Stimulated activated naive CD8-positive, alpha-beta T cell treated with anti-CD3 and anti-CD28 coated beads, Interleukin-15, Interleukin-2, amounts not matched to agents 100 ng/mL and 50 ng/mL, for 24 hours (primary cell): ENCODE measurements at regions not wholly inside any gene's neighbourhood (a gene's known extent, or its start where the extent isn't known, plus 50 kb on each side); places are given as distances from the start of the nearest gene placed in this dataset.
A peak's percentile ranks its signal among the peaks of the same experiment; 100 is the strongest.
"Not testable (repeated sequence)": the region's sequence is repeated elsewhere in the genome, so short reads cannot be mapped to it uniquely, and the experiment has no call there.

Experiments
- H3K27ac Mint-ChIP-seq: one replicate; pipeline ENCODE4 v1.8.0; 2021; ENCODE audit warnings: mild to moderate bottlenecking, mixed read lengths
- H3K27me3 Mint-ChIP-seq: one replicate; pipeline ENCODE4 v1.8.0; 2021; ENCODE audit warnings: mixed read lengths
- H3K36me3 Mint-ChIP-seq: one replicate; pipeline ENCODE4 v1.8.0; 2021; ENCODE audit warnings: low read depth, mixed read lengths
- H3K4me1 Mint-ChIP-seq: one replicate; pipeline ENCODE4 v1.8.0; 2021; ENCODE audit warnings: low read depth, mixed read lengths
- H3K4me3 Mint-ChIP-seq: one replicate; pipeline ENCODE4 v1.8.0; 2021; ENCODE audit warnings: mild to moderate bottlenecking, mixed read lengths
- H3K9me3 Mint-ChIP-seq: one replicate; pipeline ENCODE4 v1.8.0; 2021; ENCODE audit warnings: mixed read lengths

DNA sequence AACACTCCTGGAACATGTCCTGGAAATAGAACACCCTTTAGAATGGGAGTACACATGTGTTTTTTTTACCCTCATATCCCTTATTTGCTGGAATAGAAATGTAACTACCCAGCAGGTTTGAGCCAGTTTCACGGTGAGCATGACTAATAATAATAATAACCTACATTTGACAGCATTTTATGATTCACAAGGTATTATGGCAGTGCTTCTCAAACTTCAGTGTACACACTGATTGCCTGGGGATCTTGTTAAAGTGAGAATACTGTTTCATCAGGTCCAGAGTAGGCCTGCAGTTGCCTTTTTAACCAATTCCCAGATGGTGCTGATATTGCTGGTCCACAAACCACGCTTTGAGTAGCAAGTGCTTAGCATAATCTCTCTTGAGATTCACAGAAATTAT is 63.9 kb downstream of the NFKBIZ start:
- Mint-ChIP-seq H3K27ac (no peak overlapping the region), H3K4me1 (peaks cover 15% of the 10 kb centered on the region), H3K4me3 (no peak overlapping the region), H3K27me3 (no peaks in the 10 kb centered on the region), H3K36me3 (peaks cover 4% of the 10 kb centered on the region), H3K9me3 (peaks cover 7% of the 10 kb centered on the region)

- H3K36me3 Mint-ChIP-seq, H3K4me3 Mint-ChIP-seq, H3K27me3 Mint-ChIP-seq, H3K27ac Mint-ChIP-seq, H3K9me3 Mint-ChIP-seq: not testable (repeated sequence)
- peaks cover 22% of the 10 kb centered on the region for H3K4me1 Mint-ChIP-seq
Observed at GRCh38 chr3:101917761-101918160, 68.4 kb downstream of the NFKBIZ start.

DNA sequence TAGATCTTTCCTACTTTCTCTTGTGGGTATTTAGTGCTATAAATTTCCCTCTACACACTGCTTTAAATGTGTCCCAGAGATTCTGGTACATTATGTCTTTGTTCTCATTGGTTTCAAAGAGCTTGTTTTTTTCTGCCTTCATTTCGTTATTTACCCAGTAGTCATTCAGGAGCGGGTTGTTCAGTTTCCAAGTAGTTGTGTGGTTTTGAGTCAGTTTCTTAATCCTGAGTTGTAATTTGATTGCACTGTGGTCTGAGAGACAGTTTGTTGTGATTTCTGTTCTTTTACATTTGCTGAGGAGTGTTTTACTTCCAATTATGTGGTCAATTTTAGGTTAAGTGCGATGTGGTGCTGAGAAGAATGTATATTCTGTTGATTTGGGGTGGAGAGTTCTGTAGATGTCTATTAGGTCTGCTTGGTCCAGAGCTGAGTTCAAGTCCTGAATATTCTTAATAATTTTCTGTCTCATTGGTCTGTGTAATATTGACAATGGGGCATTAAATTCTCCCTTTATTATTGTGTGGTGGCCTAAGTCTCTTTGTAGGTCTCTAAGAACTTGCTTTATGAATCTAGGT is 72.9 kb downstream of the NFKBIZ start:
- not testable (repeated sequence) for H3K27ac Mint-ChIP-seq, H3K27me3 Mint-ChIP-seq, H3K4me3 Mint-ChIP-seq, H3K36me3 Mint-ChIP-seq, H3K9me3 Mint-ChIP-seq
- peaks cover 34% of the 10 kb centered on the region for H3K4me1 Mint-ChIP-seq

DNA sequence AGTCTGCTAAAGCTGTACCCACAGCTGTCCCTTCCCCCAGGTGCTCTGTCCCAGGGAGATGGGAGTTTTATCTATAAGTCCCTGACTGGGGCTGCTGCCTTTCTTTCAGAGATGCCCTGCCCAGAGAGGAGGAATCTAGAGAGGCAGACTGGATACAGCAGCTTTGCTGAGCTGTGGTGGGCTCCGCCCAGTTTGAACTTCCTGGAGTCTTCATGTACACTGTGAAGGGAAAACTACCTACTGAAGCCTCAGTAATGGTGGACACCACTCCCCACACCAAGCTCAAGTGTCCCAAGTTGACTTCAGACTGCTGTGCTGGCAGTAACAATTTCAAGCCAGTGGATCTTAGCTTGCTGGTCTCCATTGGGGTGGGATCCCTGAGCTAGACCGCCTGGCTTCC is 75.3 kb downstream of the NFKBIZ start:
- H3K4me1 Mint-ChIP-seq = peaks cover 34% of the 10 kb centered on the region
- H3K9me3 Mint-ChIP-seq, H3K36me3 Mint-ChIP-seq, H3K27ac Mint-ChIP-seq, H3K4me3 Mint-ChIP-seq, H3K27me3 Mint-ChIP-seq: not testable (repeated sequence)

DNA sequence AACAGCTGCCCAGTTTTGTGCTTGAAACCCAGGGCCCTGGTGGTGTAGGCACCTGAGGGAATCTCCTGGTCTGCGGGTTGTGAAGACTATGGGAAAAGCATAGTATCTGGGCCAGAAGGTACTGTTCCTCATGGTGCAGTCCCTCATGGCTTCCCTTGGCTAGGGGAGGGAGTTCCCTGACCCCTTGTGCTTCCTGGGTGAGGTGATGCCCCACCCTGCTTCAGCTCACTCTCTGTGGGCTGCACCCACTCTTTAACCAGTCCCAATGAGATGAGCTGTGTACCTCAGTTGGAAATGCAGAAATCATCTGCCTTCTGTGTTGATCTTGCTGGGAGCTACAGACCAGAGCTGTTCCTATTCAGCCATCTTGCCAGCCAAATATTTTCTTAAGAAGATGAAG is 75.8 kb downstream of the NFKBIZ start:
- H3K27ac Mint-ChIP-seq, H3K4me3 Mint-ChIP-seq, H3K36me3 Mint-ChIP-seq, H3K27me3 Mint-ChIP-seq, H3K9me3 Mint-ChIP-seq: not testable (repeated sequence)
- peaks cover 34% of the 10 kb centered on the region for H3K4me1 Mint-ChIP-seq

DNA sequence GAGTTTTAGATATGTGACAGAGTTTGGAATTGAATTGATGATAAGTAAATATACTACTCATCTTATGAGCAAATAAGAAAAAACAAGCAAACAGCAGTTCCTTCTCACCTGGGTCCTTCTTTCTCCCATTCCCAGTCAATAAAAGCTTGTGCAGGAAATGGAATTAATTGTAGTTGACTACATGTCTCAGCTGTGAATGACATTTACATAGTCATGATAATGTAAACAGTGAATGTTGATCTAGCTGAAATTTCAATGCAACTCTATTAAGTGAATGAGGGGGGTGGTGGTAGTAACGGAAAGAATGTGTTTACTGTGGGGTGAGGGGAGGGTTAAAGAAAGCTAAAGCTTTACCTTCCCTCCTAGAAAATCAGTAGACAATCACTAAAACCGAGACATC is 76.2 kb downstream of the NFKBIZ start:
- no peaks in the 10 kb centered on the region for H3K36me3 Mint-ChIP-seq
- H3K4me1 Mint-ChIP-seq = peaks cover 34% of the 10 kb centered on the region
- no peak overlapping the region for H3K4me3 Mint-ChIP-seq
- peaks cover 4% of the 10 kb centered on the region for H3K9me3 Mint-ChIP-seq
- peaks cover 4% of the 10 kb centered on the region for H3K27me3 Mint-ChIP-seq
- H3K27ac Mint-ChIP-seq = no peak overlapping the region

- Mint-ChIP-seq H3K4me1 (peaks cover 34% of the 10 kb centered on the region), H3K36me3 (no peaks in the 10 kb centered on the region), H3K9me3 (peaks cover 4% of the 10 kb centered on the region), H3K4me3 (no peak overlapping the region), H3K27ac (no peak overlapping the region), H3K27me3 (peaks cover 4% of the 10 kb centered on the region)
Observed at GRCh38 chr3:101926594-101927105, 77.3 kb downstream of the NFKBIZ start.

DNA sequence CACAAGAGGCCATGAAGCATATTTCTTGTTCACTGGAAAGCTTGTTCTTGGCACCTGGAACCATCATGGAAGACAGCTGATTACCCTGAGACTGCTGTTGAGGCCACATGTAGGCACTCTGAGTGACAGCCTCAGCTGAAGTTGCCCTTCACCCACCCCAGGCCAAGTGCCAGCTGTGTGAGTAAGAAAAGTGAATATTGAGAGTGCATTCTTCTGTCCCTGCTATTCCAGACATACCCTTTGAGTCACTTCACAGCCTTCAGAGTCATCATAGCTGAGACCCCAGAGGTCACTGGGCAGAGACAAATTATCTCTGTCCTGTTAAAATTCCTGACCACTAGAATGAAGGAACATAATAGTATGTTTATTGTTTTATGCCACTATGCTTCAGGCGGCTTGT is 79.6 kb downstream of the NFKBIZ start:
- no peak overlapping the region for H3K27ac Mint-ChIP-seq
- no peak overlapping the region for H3K4me3 Mint-ChIP-seq
- H3K27me3 Mint-ChIP-seq = peaks cover 4% of the 10 kb centered on the region
- peaks cover 37% of the 10 kb centered on the region for H3K4me1 Mint-ChIP-seq
- no peaks in the 10 kb centered on the region for H3K9me3 Mint-ChIP-seq
- no peaks in the 10 kb centered on the region for H3K36me3 Mint-ChIP-seq

- Mint-ChIP-seq H3K9me3 (no peaks in the 10 kb centered on the region), H3K36me3 (peaks cover 4% of the 10 kb centered on the region), H3K4me3 (no peak overlapping the region), H3K27ac (no peak overlapping the region), H3K4me1 (peaks cover 33% of the 10 kb centered on the region), H3K27me3 (peaks cover 4% of the 10 kb centered on the region)
Observed at GRCh38 chr3:101931081-101931480, 81.8 kb downstream of the NFKBIZ start.

DNA sequence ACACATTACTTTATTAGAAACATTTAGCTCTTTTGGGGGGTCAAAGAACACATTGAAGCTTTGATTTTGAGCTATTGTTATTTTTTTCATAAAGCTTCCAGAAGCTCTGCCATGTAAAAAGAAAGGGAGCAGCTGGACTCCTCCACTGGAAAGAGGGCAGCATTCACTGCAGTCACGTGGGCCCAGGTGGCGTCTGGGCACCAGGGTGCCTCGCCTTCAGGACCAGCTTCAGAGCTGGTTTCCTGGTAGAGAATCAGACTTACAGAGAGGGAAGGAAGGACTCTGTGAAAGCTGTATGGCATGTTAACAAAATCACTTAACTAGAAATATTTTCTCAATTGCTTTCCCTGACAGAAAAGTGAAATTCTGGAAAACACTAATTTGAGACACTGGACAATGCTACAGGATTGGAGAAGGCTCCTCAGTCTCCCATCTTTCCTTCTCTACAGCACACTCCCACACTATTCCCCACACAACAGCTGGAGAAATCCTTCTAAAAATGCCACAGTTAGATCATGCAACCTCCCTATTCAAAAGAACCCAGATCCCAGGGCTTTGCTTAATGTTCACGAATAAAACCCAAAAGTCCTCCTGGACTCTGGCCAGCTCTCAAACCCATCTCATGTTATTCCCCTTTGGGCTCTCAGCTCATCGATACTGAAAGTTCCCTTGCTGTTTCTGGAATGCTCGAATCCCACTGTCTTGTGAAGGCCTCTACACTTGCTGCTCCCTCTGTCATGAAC is 83.2 kb downstream of the NFKBIZ start:
- Mint-ChIP-seq H3K4me1 (peaks cover 42% of the 10 kb centered on the region), H3K27me3 (peaks cover 4% of the 10 kb centered on the region), H3K36me3 (peaks cover 4% of the 10 kb centered on the region), H3K27ac (peak overlapping the region; percentile 57), H3K4me3 (no peak overlapping the region), H3K9me3 (no peaks in the 10 kb centered on the region)

DNA sequence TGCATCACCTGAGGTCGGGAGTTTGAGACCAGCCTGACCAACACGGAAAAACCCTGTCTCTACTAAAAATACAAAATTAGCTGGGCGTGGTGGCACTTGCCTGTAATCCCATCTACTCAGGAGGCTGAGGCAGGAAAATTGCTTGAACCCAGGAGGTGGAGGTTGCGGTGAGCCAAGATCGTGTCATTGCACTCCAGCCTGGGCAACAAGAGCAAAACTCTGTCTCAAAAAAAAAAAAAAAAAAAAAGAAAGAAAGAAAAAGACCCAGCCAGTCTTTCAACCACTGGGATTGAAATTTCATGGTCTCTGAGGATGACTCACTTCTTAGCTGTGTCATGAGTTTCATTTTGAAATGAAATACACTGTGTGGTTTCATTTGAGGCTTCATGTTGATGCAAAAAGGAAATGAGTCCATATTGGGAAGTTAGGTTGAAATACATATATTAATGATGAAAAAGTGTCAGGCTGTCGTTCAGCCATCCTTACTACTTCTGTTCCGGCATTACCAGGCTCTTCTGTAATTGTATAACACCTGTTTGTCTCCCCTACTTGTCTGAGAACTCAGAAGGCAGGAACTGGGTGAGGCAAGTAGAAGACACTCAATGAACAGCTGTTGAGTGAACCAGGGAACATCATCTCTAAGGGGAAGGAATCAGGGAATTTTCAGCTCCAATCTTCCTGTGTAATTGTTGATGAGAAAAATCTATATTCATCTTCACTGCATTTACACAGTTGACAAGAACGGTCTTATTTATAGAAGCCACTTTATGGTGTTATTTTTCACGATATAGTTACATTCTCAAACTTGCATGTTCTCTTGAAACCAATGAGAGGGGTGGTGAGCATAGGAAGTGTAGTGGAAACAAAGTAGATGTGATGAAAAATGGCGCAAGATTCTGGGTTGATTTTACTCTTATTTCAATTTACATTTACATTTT is 87.4 kb downstream of the NFKBIZ start:
- Mint-ChIP-seq H3K4me3 (peak overlapping the region; percentile 56), H3K4me1 (peaks cover 43% of the 10 kb centered on the region), H3K27me3 (peaks cover 4% of the 10 kb centered on the region), H3K36me3 (peaks cover 4% of the 10 kb centered on the region), H3K27ac (peak overlapping the region; percentile 84), H3K9me3 (no peaks in the 10 kb centered on the region)

GRCh38 chr3:101938262-101938847 is 89.0 kb downstream of the NFKBIZ start:
- H3K4me3 Mint-ChIP-seq = no peak overlapping the region
- H3K4me1 Mint-ChIP-seq = peaks cover 38% of the 10 kb centered on the region
- H3K27me3 Mint-ChIP-seq = peaks cover 1% of the 10 kb centered on the region
- peaks cover 4% of the 10 kb centered on the region for H3K36me3 Mint-ChIP-seq
- no peaks in the 10 kb centered on the region for H3K9me3 Mint-ChIP-seq
- no peak overlapping the region for H3K27ac Mint-ChIP-seq

GRCh38 chr3:101939361-101940049 is 90.2 kb downstream of the NFKBIZ start:
- Mint-ChIP-seq H3K36me3 (no peaks in the 10 kb centered on the region), H3K4me3 (no peak overlapping the region), H3K9me3 (no peaks in the 10 kb centered on the region), H3K27ac (no peak overlapping the region), H3K27me3 (no peaks in the 10 kb centered on the region), H3K4me1 (peaks cover 43% of the 10 kb centered on the region)

DNA sequence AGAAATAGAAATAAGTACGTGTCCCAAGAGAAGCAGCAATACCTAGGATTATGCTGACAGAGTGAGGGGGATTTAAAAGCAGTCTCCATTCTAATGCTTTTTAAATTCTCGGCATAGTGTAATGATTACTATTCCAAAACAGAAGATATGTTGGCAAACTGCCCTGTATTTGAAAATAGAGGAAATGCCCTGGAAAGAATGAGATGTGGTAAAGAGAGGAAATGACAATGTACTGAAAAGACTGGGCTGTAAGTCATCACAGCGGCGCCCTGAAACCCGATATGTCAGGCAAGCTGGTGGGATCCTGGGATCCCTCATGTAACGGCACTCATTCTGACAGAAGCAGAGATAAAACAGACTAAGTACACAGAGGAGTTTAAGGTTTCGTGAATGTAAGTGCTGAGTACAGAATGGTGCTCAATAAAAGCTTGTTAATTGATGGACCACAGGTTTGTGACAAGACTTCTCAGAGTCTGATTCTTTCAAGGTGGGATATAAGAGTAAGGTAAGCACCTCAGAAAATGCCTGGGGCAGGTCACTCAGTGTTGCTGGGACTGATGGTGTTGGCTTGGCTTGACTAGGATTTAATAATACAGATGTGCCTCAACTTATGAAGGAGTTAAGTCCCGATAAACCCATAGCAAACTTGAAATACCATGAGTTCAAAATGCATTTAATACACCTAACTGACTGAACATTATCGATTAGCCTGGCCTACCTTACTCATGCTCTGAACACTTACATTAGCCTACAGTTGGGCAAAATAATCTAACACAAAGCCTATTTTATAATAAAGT is 91.4 kb downstream of the NFKBIZ start:
- Mint-ChIP-seq H3K27ac (no peak overlapping the region), H3K4me3 (no peak overlapping the region), H3K36me3 (no peaks in the 10 kb centered on the region), H3K4me1 (peaks cover 47% of the 10 kb centered on the region), H3K27me3 (no peaks in the 10 kb centered on the region), H3K9me3 (no peaks in the 10 kb centered on the region)
